Cardiac fibroblast (primary cell): ENCODE measurements at regions not wholly inside any gene's neighbourhood (a gene's known extent, or its start where the extent isn't known, plus 50 kb on each side); places are given as distances from the start of the nearest gene placed in this dataset.

Experiments
- DNase-seq, 2 donors: peaks; one replicate each; pipeline versions ENCODE4 v3.0.0 to v3.0.0-alpha.2; 2010; ENCODE audit warnings: low read depth in 2 of 2
- H3K4me3 ChIP-seq, 2 donors: replicated peaks in 1 of 2; 1 replicate in 1 of 2; 2 replicates in 1 of 2; pipeline ENCODE4 v1.5.1; 2011; ENCODE audit warnings: low read depth in 2 of 2, low read length in 2 of 2, mild to moderate bottlenecking in 2 of 2, moderate library complexity in 1 of 2
- CTCF ChIP-seq: IDR thresholded peaks from one replicate; pipeline ENCODE4 v1.5.1; 2011; ENCODE audit warnings: low read depth, mild to moderate bottlenecking, low read length, inconsistent platforms

DNA sequence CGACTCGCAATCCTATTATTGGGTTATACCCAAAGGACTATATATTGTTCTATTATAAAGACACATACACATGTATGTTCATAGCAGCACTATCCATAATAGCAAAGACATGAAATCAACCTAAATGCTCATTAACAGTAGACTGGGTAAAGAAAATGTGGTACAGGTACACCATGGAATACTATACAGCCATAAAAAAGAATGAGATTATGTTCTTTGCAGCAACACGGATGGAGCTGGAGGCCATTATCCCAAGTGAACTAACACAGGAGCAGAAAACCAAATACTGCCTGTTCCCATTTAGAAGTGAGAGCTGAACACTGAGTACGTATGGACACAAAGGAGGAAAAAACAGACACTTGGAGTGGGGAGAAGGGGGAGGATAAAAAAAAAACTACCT is 536.8 kb upstream of the DPP6 start:
- TF ChIP-seq CTCF = no peak
- no peak overlapping the region for H3K4me3 ChIP-seq
- DNase-seq = no peak

DNA sequence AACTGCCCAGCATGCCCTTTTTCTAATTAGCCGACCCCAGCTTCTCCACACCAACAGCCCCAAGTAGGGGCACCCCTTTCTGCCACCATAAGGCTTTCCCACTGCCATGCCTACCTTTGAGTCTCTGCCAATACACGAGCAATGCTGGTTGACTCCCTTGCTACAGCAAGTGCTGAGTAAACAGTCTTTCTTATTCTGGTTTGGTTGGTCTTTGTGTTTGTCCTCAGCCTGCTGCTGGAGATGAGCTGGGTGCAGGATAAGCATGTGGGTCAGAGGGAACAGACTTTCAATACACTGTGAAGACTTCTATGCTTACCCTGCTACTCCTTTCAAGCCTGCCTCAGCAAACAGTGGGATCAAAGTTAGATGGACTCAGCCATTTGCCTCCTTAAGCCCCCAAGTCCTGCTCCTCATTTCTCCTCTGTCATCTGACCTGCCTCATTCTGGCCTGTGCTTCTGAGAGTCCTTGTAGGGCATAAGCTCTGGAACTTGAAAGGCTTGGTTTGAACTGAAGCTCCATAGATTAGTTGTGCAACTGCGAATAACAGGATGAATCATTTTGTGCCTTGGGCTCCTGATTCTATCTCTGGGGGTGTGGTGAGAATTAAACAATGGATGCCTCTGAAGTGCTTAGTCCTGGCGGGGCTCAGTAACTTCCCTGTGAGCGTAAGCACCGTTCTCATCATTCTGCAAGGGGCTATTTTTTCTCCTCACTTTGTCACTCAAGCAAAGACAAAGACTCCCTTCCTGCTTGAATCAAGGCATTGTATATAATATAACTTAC is 533.8 kb upstream of the DPP6 start:
- no peak for DNase-seq
- no peak overlapping the region for H3K4me3 ChIP-seq
- TF ChIP-seq CTCF = no peak

GRCh38 chr7:153521370-153521769 is 530.8 kb upstream of the DPP6 start:
- no peak for DNase-seq

GRCh38 chr7:153522261-153522660 is 529.9 kb upstream of the DPP6 start:
- no peak for DNase-seq
- TF ChIP-seq CTCF = no peak
- no peak overlapping the region for H3K4me3 ChIP-seq

More at GRCh38 chr7:153521370-153521769, 530.8 kb upstream of the DPP6 start:
- no peak overlapping the region for H3K4me3 ChIP-seq
- TF ChIP-seq CTCF = no peak

DNA sequence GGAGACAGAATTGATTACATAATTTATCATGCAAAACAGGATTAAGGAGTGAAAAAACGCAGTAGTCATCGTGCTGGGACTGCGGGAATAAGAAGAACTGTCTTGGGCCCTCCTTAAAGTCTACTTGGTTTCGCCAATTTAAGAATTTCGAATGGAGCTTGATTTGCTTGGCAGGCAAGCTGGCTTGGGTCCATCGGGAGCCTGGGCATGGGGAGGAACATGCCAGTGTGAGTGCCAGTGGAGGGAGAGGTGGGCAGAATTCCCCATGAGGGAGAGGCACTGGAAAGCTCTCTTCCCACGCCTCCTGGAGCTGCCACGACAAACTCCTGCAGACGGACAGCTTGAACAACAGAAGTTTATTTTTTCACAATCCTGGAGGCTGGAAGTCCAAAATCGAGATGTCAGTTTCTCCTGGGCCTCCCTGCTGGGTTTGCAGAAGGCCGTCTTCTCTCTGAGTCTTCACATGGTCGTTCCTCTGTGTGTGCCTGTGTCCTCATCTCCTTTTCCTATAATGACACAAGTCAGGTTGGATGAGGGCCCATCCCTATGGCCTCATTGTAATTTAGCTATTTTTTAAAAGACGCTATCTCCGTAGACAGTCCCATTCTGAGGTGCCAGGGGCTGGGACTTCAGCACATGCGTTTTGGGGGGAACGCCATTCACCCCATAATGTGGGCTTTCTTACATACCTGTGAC is 528.7 kb upstream of the DPP6 start:
- TF ChIP-seq CTCF = no peak
- no peak overlapping the region for H3K4me3 ChIP-seq
- DNase-seq = no peak

- H3K4me3 ChIP-seq = no peak overlapping the region
- DNase-seq = no peak
- no peak for TF ChIP-seq CTCF
Observed at GRCh38 chr7:153524070-153524601, 528.1 kb upstream of the DPP6 start.
